GM12878 (cell line): ENCODE measurements at regions not wholly inside any gene's neighbourhood (a gene's known extent, or its start where the extent isn't known, plus 50 kb on each side); places are given as distances from the start of the nearest gene placed in this dataset.

Experiments used
- ATAC-seq: fragments of 200-7000 bp; cut with Tn5 transposase; 3 replicates; pipeline ENCODE4 v1.9.1; 2020; ENCODE audit warnings: mild to moderate bottlenecking, moderate library complexity
- BruUV-seq: library from RNA; stranded (reverse); fragments of 400-500 nt; replicated peaks from 2 replicates; lab custom pipeline; 2021; lab: Mats Ljungman, UMichigan
- CTCF ChIA-PET: fragments of 300-600 bp; sonication (Branson Sonifier 250); formaldehyde crosslinking; extraction: SDS; loops from one replicate; lab custom pipeline; 2021; ENCODE audit warnings: inconsistent platforms; lab: Yijun Ruan, JAX
- POLR2A ChIA-PET: fragments of 350-600 bp; formaldehyde crosslinking; extraction: SDS; loops from one replicate; lab custom pipeline; 2021; ENCODE audit warnings: inconsistent platforms; lab: Charles Lee
- RAD21 ChIA-PET: fragments of 300-600 bp; sonication (Branson Sonifier 250); formaldehyde crosslinking; loops from one replicate; lab custom pipeline; 2023; ENCODE audit warnings: antibody characterized with exemption; ENCODE audit not compliant: unreplicated experiment; lab: Charles Lee
- SMC1A ChIA-PET: fragments of 300-600 bp; sonication (Branson Sonifier 250); formaldehyde crosslinking; loops from one replicate; lab custom pipeline; 2023; ENCODE audit not compliant: unreplicated experiment, uncharacterized antibody; lab: Charles Lee
- DNase-seq: peaks from one replicate; pipeline ENCODE4 v3.0.0-alpha.2; 2011; ENCODE audit warnings: low read depth, low spot score
- FAIRE-seq: peaks from 3 replicates; lab custom pipeline; 2011; peaks lifted over from hg19 to GRCh38; lab: Jason Lieb, UNC
- H2AFZ ChIP-seq: 2 replicates; pipeline ENCODE4 v1.6.0; 2011; ENCODE audit warnings: low read depth, low read length, control low read depth; ENCODE audit not compliant: control insufficient read depth
- H3K27ac ChIP-seq: 2 replicates; pipeline ENCODE4 v1.5.1; 2011; ENCODE audit warnings: control low read depth; ENCODE audit not compliant: control insufficient read depth, insufficient read depth
- H3K27me3 ChIP-seq, 2 experiments: replicated peaks in 1 of 2; 2 replicates each; pipeline versions ENCODE4 v1.6.0 to v1.6.1; 2011; ENCODE audit warnings: low read length in 1 of 2; ENCODE audit not compliant: control insufficient read depth in 2 of 2, insufficient read depth in 2 of 2
- H3K36me3 ChIP-seq, 2 experiments: 2 replicates each; pipeline ENCODE4 v1.5.1; 2011; ENCODE audit warnings: low read length in 1 of 2; ENCODE audit not compliant: control insufficient read depth in 2 of 2, insufficient read depth in 2 of 2
- H3K4me1 ChIP-seq: 2 replicates; pipeline ENCODE4 v1.6.1; 2011; ENCODE audit warnings: mild to moderate bottlenecking, low read length, moderate library complexity, mixed read lengths; ENCODE audit not compliant: control insufficient read depth, insufficient read depth
- H3K4me2 ChIP-seq: 2 replicates; pipeline ENCODE4 v1.6.0; 2011; ENCODE audit warnings: control low read depth; ENCODE audit not compliant: control insufficient read depth, insufficient read depth
- H3K4me3 ChIP-seq: fragments of 200-600 bp; sonication (generic); 2 replicates; pipeline ENCODE4 v1.5.1; 2016
- H3K79me2 ChIP-seq: 2 replicates; pipeline ENCODE4 v1.6.0; 2011; ENCODE audit warnings: low read length; ENCODE audit not compliant: control insufficient read depth, insufficient read depth
- H3K9ac ChIP-seq: 2 replicates; pipeline ENCODE4 v1.8.0; 2011; ENCODE audit warnings: low read length, control low read depth, mixed read lengths; ENCODE audit not compliant: control insufficient read depth, insufficient read depth
- H3K9me3 ChIP-seq: replicated peaks from 3 replicates; pipeline ENCODE4 v1.5.1; 2011; ENCODE audit warnings: mild to moderate bottlenecking, low read length; ENCODE audit not compliant: control insufficient read depth, insufficient read depth
- H4K20me1 ChIP-seq: 2 replicates; pipeline ENCODE4 v1.6.0; 2011; ENCODE audit not compliant: control insufficient read depth, insufficient read depth
- CEBPB ChIP-seq, 2 experiments: fragments of 150-350 bp in 1 of 2; IDR thresholded peaks; 2 replicates each; pipeline ENCODE4 v1.6.1; 2012 to 2014; ENCODE audit warnings: low read depth in 2 of 2, low read length in 2 of 2, borderline replicate concordance in 1 of 2, inconsistent platforms in 1 of 2
- CHD4 ChIP-seq: fragments of 200-600 bp; sonication (generic); IDR thresholded peaks from 2 replicates; pipeline ENCODE4 v1.6.1; 2016; ENCODE audit warnings: mild to moderate bottlenecking
- ETV6 ChIP-seq, 2 experiments: fragments of 450-650 bp in 1 of 2; IDR thresholded peaks in 1 of 2; conservative IDR thresholded peaks in 1 of 2; 2 replicates each; pipeline ENCODE4 v1.6.1; 2014; ENCODE audit warnings: antibody characterized with exemption in 1 of 2, borderline replicate concordance in 1 of 2, low read depth in 1 of 2, mild to moderate bottlenecking in 1 of 2, moderate library complexity in 1 of 2
- FOS ChIP-seq: IDR thresholded peaks from 3 replicates; pipeline ENCODE4 v1.6.1; 2011; ENCODE audit warnings: borderline replicate concordance; ENCODE audit not compliant: insufficient read length; ENCODE audit errors: extremely low read depth
- JUNB ChIP-seq: IDR thresholded peaks from 2 replicates; pipeline ENCODE4 v1.6.1; 2016; ENCODE audit warnings: antibody characterized with exemption, mild to moderate bottlenecking
- MTA3 ChIP-seq: IDR thresholded peaks from 2 replicates; pipeline ENCODE4 v1.6.1; 2012; ENCODE audit warnings: low read length, inconsistent platforms, borderline replicate concordance
- MXI1 ChIP-seq: fragments of 150-350 bp; IDR thresholded peaks from 2 replicates; pipeline ENCODE4 v1.6.1; 2011; ENCODE audit warnings: low read depth, mild to moderate bottlenecking, inconsistent platforms, low read length, improper control_type of control experiment
- NR2C1 ChIP-seq: fragments of 450-650 bp; IDR thresholded peaks from 2 replicates; pipeline ENCODE4 v1.6.1; 2017; ENCODE audit warnings: antibody characterized with exemption, mild to moderate bottlenecking, moderate library complexity
- PAX8 ChIP-seq: fragments of 450-650 bp; IDR thresholded peaks from 2 replicates; pipeline ENCODE4 v1.6.1; 2017; ENCODE audit warnings: mild to moderate bottlenecking, moderate library complexity
- POU2F2 ChIP-seq: IDR thresholded peaks from 3 replicates; pipeline ENCODE4 v1.6.1; 2011; ENCODE audit warnings: low read depth, mild to moderate bottlenecking, low read length, borderline replicate concordance
- RB1 ChIP-seq: fragments of 450-650 bp; formaldehyde crosslinking; IDR thresholded peaks from 2 replicates; pipeline ENCODE4 v1.6.1; 2017; ENCODE audit warnings: mild to moderate bottlenecking, borderline replicate concordance
- SREBF1 ChIP-seq: IDR thresholded peaks from 2 replicates; pipeline ENCODE4 v1.6.1; 2012; ENCODE audit warnings: mild to moderate bottlenecking, low read length
- ZNF622 ChIP-seq: fragments of 450-650 bp; IDR thresholded peaks from 2 replicates; pipeline ENCODE4 v1.6.1; 2017; ENCODE audit warnings: mild to moderate bottlenecking, inconsistent platforms
- WGBS: methylation state at CpG from one replicate; pipeline ENCODE4 v1.1.6; 2016; ENCODE audit warnings: low lambda C conversion rate; ENCODE audit not compliant: insufficient replicate concordance, insufficient coverage; ENCODE audit errors: missing lambda C conversion rate; 5-methylcytosine and 5-hydroxymethylcytosine counted together
- in situ Hi-C: fragments of 300-500 bp; cut with MboI; formaldehyde crosslinking; loops from 9 replicates; pipeline ENCODE4 v1.14.3; 2018; ENCODE audit warnings: mixed read lengths
- intact Hi-C: fragments of 100-400 bp; cut with micrococcal nuclease; formaldehyde crosslinking; loops from one replicate; pipeline ENCODE4 v1.14.2; 2022; ENCODE audit not compliant: unreplicated experiment
- TF ChIP-seq, protein P1 (sequence below): IDR thresholded peaks from 2 replicates; pipeline ENCODE4 v1.6.1; 2011; ENCODE audit warnings: low read depth, mild to moderate bottlenecking, low read length, moderate library complexity, borderline replicate concordance; ENCODE audit errors: extremely low read depth
- TF ChIP-seq, protein P2 (sequence below): IDR thresholded peaks from 2 replicates; pipeline ENCODE4 v1.6.1; 2012; ENCODE audit warnings: low read depth, low read length, improper control_type of control experiment
- TF ChIP-seq, protein P3 (sequence below): fragments of 450-650 bp; IDR thresholded peaks from 2 replicates; pipeline ENCODE4 v1.6.1; 2014; ENCODE audit warnings: mild to moderate bottlenecking

DNA sequence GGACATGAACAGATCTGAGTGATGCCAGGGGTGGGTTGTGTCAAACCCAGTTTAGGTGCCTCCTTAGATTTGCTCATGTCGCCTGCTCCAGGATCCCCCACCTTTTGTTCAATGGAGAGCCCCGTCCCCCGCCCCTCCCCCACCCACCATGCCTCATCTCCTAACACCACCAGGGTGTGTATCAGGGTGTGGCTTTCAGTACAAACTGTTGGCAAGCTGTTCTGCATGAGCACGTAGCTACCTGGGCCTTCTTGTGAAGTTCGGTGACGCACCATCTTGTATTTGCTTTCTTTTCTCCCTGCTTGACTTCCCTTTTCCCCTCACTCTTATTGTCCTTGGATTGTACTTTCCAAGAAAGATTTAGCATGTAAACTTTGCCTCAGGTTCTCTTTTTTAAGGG, 94.8 kb downstream of the EBNA1BP2 start:
- no peak overlapping the region for H3K4me2 ChIP-seq
- BruUV-seq, result no TSS peak
- no peak for FAIRE-seq

More for the DNA sequence above, 94.8 kb downstream of the EBNA1BP2 start:
- no peak overlapping the region for H2AFZ ChIP-seq
- in situ Hi-C loops, result no loop called here
- no peaks in the 10 kb centered on the region for H4K20me1 ChIP-seq
- H3K36me3 ChIP-seq, result no peaks in the 10 kb centered on the region
- POLR2A ChIA-PET, result interaction anchor here (1.0 kb wide), 1 partner anchor 164 kb away, joined by 3 read pairs; no protein-coding TSS in a partner anchor
- no peak for TF ChIP-seq POU2F2
- TF ChIP-seq, protein P1, sequence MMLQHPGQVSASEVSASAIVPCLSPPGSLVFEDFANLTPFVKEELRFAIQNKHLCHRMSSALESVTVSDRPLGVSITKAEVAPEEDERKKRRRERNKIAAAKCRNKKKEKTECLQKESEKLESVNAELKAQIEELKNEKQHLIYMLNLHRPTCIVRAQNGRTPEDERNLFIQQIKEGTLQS, result no peak
- TF ChIP-seq NR2C1, result no peak
- TF ChIP-seq PAX8, result no peak
- no peak for TF ChIP-seq CHD4
- no peak for TF ChIP-seq SREBF1
- TF ChIP-seq, protein P2, sequence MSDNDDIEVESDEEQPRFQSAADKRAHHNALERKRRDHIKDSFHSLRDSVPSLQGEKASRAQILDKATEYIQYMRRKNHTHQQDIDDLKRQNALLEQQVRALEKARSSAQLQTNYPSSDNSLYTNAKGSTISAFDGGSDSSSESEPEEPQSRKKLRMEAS, result no peak
- TF ChIP-seq RB1, result no peak
- no peak for TF ChIP-seq CEBPB (IDR thresholded peaks at IDR 0.05; ENCODE audit: borderline replicate concordance in 1 of 2, low read depth in 2 of 2, low read length in 2 of 2)
- no peak for TF ChIP-seq FOS
- TF ChIP-seq JUNB, result no peak
- no peak for TF ChIP-seq ETV6 (conservative IDR thresholded peaks at IDR 0.05 in 1 of 2, IDR thresholded peaks at IDR 0.05 in 1 of 2; ENCODE audit: borderline replicate concordance in 1 of 2, low read depth in 1 of 2)
- TF ChIP-seq, protein P3, sequence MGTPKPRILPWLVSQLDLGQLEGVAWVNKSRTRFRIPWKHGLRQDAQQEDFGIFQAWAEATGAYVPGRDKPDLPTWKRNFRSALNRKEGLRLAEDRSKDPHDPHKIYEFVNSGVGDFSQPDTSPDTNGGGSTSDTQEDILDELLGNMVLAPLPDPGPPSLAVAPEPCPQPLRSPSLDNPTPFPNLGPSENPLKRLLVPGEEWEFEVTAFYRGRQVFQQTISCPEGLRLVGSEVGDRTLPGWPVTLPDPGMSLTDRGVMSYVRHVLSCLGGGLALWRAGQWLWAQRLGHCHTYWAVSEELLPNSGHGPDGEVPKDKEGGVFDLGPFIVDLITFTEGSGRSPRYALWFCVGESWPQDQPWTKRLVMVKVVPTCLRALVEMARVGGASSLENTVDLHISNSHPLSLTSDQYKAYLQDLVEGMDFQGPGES, result no peak
- no peak for TF ChIP-seq MXI1
- no peak for TF ChIP-seq MTA3
- no peak for TF ChIP-seq ZNF622
- H3K4me1 ChIP-seq, result peaks cover 9% of the 10 kb centered on the region; the same call in 1 of the 2 replicates
- RAD21 ChIA-PET, result interaction anchor here (1.6 to 7.9 kb wide), 3 partner anchors 154 to 310 kb away, joined by 4 to 282 read pairs (median 198); partner anchors contain the start of genes C1orf50 and P3H1
- no peaks in the 10 kb centered on the region for H3K27me3 ChIP-seq
- no peak for DNase-seq
- CTCF ChIA-PET, result interaction anchor here (0.6 to 9.1 kb wide), 7 partner anchors 14 to 1309 kb away, joined by 3 to 383 read pairs (median 6); no protein-coding TSS in a partner anchor
- no peak overlapping the region for H3K9ac ChIP-seq
- H3K4me3 ChIP-seq, result no peak overlapping the region
- SMC1A ChIA-PET, result interaction anchor here (0.6 to 9.1 kb wide), 6 partner anchors 13 to 1863 kb away, joined by 3 to 602 read pairs (median 4); partner anchors contain the start of gene ZNF691
- 58% methylated on average over 6 of the region's 6 CpGs for WGBS
- no peaks in the 10 kb centered on the region for H3K79me2 ChIP-seq
- no peaks in the 10 kb centered on the region for H3K9me3 ChIP-seq
- intact Hi-C loops, result no loop called here
- H3K27ac ChIP-seq, result no peak overlapping the region
- ATAC-seq, result no peak
